Spleen (tissue), 11 donors: ENCODE measurements at regions not wholly inside any gene's neighbourhood (a gene's known extent, or its start where the extent isn't known, plus 50 kb on each side); places are given as distances from the start of the nearest gene placed in this dataset.

Source experiments
- DNase-seq: peaks from one replicate; pipeline ENCODE4 v3.0.0-alpha.2; 2020
- H3K27ac ChIP-seq, 8 donors: fragments of 200-600 bp; sonication (generic) in 7 of 8; 1 replicate in 4 of 8; 2 replicates in 4 of 8; pipeline versions ENCODE4 v1.5.0 to v1.8.0; 2016 to 2021; ENCODE audit warnings: inconsistent platforms in 4 of 8, mild to moderate bottlenecking in 4 of 8, moderate library complexity in 1 of 8
- H3K27me3 ChIP-seq, 7 donors: fragments of 200-600 bp; sonication (generic) in 6 of 7; replicated peaks in 1 of 7; 1 replicate in 4 of 7; 2 replicates in 3 of 7; pipeline versions ENCODE4 v1.5.0 to v1.8.0; 2016 to 2021; ENCODE audit warnings: inconsistent platforms in 3 of 7, mild to moderate bottlenecking in 1 of 7
- H3K36me3 ChIP-seq, 6 donors: fragments of 200-600 bp; sonication (generic) in 5 of 6; 1 replicate in 4 of 6; 2 replicates in 2 of 6; pipeline versions ENCODE4 v1.5.0 to v1.8.0; 2016 to 2021; ENCODE audit warnings: inconsistent platforms in 2 of 6
- H3K4me1 ChIP-seq, 6 donors: fragments of 200-600 bp; sonication (generic) in 5 of 6; 1 replicate in 3 of 6; 2 replicates in 3 of 6; pipeline versions ENCODE4 v1.5.0 to v1.8.0; 2016 to 2021; ENCODE audit warnings: inconsistent platforms in 3 of 6
- H3K4me3 ChIP-seq, 8 donors: fragments of 200-600 bp; sonication (generic) in 7 of 8; 1 replicate in 4 of 8; 2 replicates in 4 of 8; pipeline versions ENCODE4 v1.5.0 to v1.8.0; 2016 to 2021; ENCODE audit warnings: inconsistent platforms in 4 of 8, mild to moderate bottlenecking in 4 of 8, moderate library complexity in 2 of 8
- H3K9me3 ChIP-seq, 8 donors: fragments of 200-600 bp; sonication (generic) in 7 of 8; 1 replicate in 4 of 8; 2 replicates in 4 of 8; pipeline versions ENCODE4 v1.5.0 to v1.8.0; 2016 to 2021; ENCODE audit warnings: inconsistent platforms in 4 of 8
- CTCF ChIP-seq, 11 experiments: fragments of 200-600 bp in 7 of 11; fragments of 450-650 bp in 4 of 11; sonication (generic) in 4 of 11; IDR thresholded peaks in 8 of 11; conservative IDR thresholded peaks in 3 of 11; 1 replicate in 7 of 11; 2 replicates in 4 of 11; pipeline versions ENCODE4 v1.4.0 to v1.8.0; 2016 to 2021; ENCODE audit warnings: antibody characterized with exemption in 11 of 11, inconsistent platforms in 4 of 11, mild to moderate bottlenecking in 1 of 11
- POLR2A ChIP-seq, 3 donors: fragments of 450-650 bp; IDR thresholded peaks; one replicate each; pipeline ENCODE4 v1.5.1; 2017; ENCODE audit warnings: antibody characterized with exemption in 3 of 3, mild to moderate bottlenecking in 1 of 3
- POLR2AphosphoS5 ChIP-seq, 3 donors: sonication (generic); formaldehyde crosslinking; IDR thresholded peaks; one replicate each; pipeline ENCODE4 v1.5.1; 2017; ENCODE audit warnings: antibody characterized with exemption in 3 of 3
- WGBS, 5 donors: extraction: QIAGEN DNeasy Blood & Tissue Kit in 3 of 5; methylation state at CpG; one replicate each; pipeline versions ENCODE4 v1.1.5 to v1.1.7; 2013 to 2018; 5-methylcytosine and 5-hydroxymethylcytosine counted together
- intact Hi-C: fragments of 100-400 bp; cut with DNase I; formaldehyde crosslinking; loops from one replicate; pipeline ENCODE4 v1.15.0; 2023; ENCODE audit warnings: low total_unique reads
- donor health status: healthy with polysubstance abuse.
- donor health status: DM: no; HTN: no; CAD: no; lungs with moderate emphysema.
- donor health status: DM: no; HTN: no; CAD: no.
- donor health status: Bipolar disorder and iron deficiency.
- donor health status: healthy.
- donor health status: DM: no; HTN: no; CAD: no.
- donor health status: DM: yes; HTN: yes; CAD: no.

GRCh38 chr17:14489986-14490385, 189.1 kb downstream of the HS3ST3B1 start:
- Histone ChIP-seq H3K4me1 (no peaks in the 10 kb centered on the region), H3K27ac (no peak overlapping the region), H3K36me3 (no peaks in the 10 kb centered on the region), H3K4me3 (no peak overlapping the region), H3K9me3 (peaks cover 0 to 4% (median 0%) of the 10 kb centered on the region in 8 donors), H3K27me3 (no peaks in the 10 kb centered on the region)
- WGBS, 5 donors: 86 to 95% (median 93%) methylated on average over 2 of the region's 2 CpGs
- TF ChIP-seq POLR2AphosphoS5 (IDR thresholded peaks at IDR 0.05): no peak
- no peak for TF ChIP-seq CTCF (IDR thresholded peaks at IDR 0.05 in 8 of 11, conservative IDR thresholded peaks at IDR 0.05 in 3 of 11)
- no peak for TF ChIP-seq POLR2A (IDR thresholded peaks at IDR 0.05)
- intact Hi-C loops: no loop called here
- no peak for DNase-seq

GRCh38 chr17:14488958-14489550, 188.2 kb downstream of the HS3ST3B1 start:
- Histone ChIP-seq H3K4me1 (no peaks in the 10 kb centered on the region), H3K27me3 (no peaks in the 10 kb centered on the region), H3K27ac (no peak overlapping the region), H3K9me3 (no peaks in the 10 kb centered on the region), H3K4me3 (no peak overlapping the region), H3K36me3 (no peaks in the 10 kb centered on the region)
- no peak for DNase-seq
- TF ChIP-seq CTCF (IDR thresholded peaks at IDR 0.05 in 8 of 11, conservative IDR thresholded peaks at IDR 0.05 in 3 of 11) (no peak), POLR2A (IDR thresholded peaks at IDR 0.05) (no peak), POLR2AphosphoS5 (IDR thresholded peaks at IDR 0.05) (no peak)
- 73 to 81% (median 77%) methylated on average over 2 of the region's 2 CpGs for WGBS, 5 donors
- intact Hi-C loops: no loop called here

GRCh38 chr17:14487068-14487467, 186.2 kb downstream of the HS3ST3B1 start:
- TF ChIP-seq POLR2AphosphoS5 (IDR thresholded peaks at IDR 0.05) (no peak), CTCF (IDR thresholded peaks at IDR 0.05 in 8 of 11, conservative IDR thresholded peaks at IDR 0.05 in 3 of 11) (no peak), POLR2A (IDR thresholded peaks at IDR 0.05) (no peak)
- 82 to 95% (median 90%) methylated on average over 8 of the region's 8 CpGs for WGBS, 5 donors
- Histone ChIP-seq H3K4me1 (no peaks in the 10 kb centered on the region), H3K27ac (no peak overlapping the region), H3K4me3 (no peak overlapping the region), H3K9me3 (no peaks in the 10 kb centered on the region), H3K36me3 (no peaks in the 10 kb centered on the region), H3K27me3 (no peaks in the 10 kb centered on the region)
- intact Hi-C loops: no loop called here
- no peak for DNase-seq

- Histone ChIP-seq H3K4me3 (no peak overlapping the region), H3K27ac (no peak overlapping the region), H3K27me3 (no peaks in the 10 kb centered on the region), H3K36me3 (no peaks in the 10 kb centered on the region), H3K9me3 (no peaks in the 10 kb centered on the region), H3K4me1 (no peaks in the 10 kb centered on the region)
- no peak for DNase-seq
- intact Hi-C loops: no loop called here
- TF ChIP-seq POLR2AphosphoS5 (IDR thresholded peaks at IDR 0.05): no peak
- no peak for TF ChIP-seq POLR2A (IDR thresholded peaks at IDR 0.05)
- no peak for TF ChIP-seq CTCF (IDR thresholded peaks at IDR 0.05 in 8 of 11, conservative IDR thresholded peaks at IDR 0.05 in 3 of 11)
- 88 to 98% (median 92%) methylated on average over 1 of the region's 1 CpG for WGBS, 5 donors
Observed at GRCh38 chr17:14482715-14483114, 181.8 kb downstream of the HS3ST3B1 start.
